ENCODE measurements at regions not wholly inside any gene's neighbourhood (a gene's known extent, or its start where the extent isn't known, plus 50 kb on each side); places are given as distances from the start of the nearest gene placed in this dataset.
"Not testable (repeated sequence)": the region's sequence is repeated elsewhere in the genome, so short reads cannot be mapped to it uniquely, and the experiment has no call there.

- TF ChIP-seq, protein P1, sequence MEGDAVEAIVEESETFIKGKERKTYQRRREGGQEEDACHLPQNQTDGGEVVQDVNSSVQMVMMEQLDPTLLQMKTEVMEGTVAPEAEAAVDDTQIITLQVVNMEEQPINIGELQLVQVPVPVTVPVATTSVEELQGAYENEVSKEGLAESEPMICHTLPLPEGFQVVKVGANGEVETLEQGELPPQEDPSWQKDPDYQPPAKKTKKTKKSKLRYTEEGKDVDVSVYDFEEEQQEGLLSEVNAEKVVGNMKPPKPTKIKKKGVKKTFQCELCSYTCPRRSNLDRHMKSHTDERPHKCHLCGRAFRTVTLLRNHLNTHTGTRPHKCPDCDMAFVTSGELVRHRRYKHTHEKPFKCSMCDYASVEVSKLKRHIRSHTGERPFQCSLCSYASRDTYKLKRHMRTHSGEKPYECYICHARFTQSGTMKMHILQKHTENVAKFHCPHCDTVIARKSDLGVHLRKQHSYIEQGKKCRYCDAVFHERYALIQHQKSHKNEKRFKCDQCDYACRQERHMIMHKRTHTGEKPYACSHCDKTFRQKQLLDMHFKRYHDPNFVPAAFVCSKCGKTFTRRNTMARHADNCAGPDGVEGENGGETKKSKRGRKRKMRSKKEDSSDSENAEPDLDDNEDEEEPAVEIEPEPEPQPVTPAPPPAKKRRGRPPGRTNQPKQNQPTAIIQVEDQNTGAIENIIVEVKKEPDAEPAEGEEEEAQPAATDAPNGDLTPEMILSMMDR (optimal IDR thresholded peaks at IDR 0.05 in 1 of 3, IDR thresholded peaks at IDR 0.05 in 1 of 3, conservative IDR thresholded peaks at IDR 0.05 in 1 of 3; ENCODE audit: extremely low read depth in 1 of 3, insufficient read depth in 2 of 3, low read length in 3 of 3), result not testable (repeated sequence)
- not testable (repeated sequence) for TF ChIP-seq EZH2 (IDR thresholded peaks at IDR 0.05; ENCODE audit: low read length)
Measured at GRCh38 chr5:116769953-116770352, 195.3 kb upstream of the SEMA6A start.

Measured in keratinocyte (primary cell).